ENCODE measurements at regions not wholly inside any gene's neighbourhood (a gene's known extent, or its start where the extent isn't known, plus 50 kb on each side); places are given as distances from the start of the nearest gene placed in this dataset.

GRCh38 chr1:229148041-229148671 is 122.8 kb upstream of the RAB4A start:
- no peak for TF ChIP-seq CTCF (IDR thresholded peaks at IDR 0.05)
- no peak for TF ChIP-seq POLR2A (IDR thresholded peaks at IDR 0.05)

All from ovary (tissue), 3 donors.